Panc1 (cell line): ENCODE measurements at regions not wholly inside any gene's neighbourhood (a gene's known extent, or its start where the extent isn't known, plus 50 kb on each side); places are given as distances from the start of the nearest gene placed in this dataset.

Experiments
- CTCF ChIP-seq: fragments of 450-650 bp; IDR thresholded peaks from 2 replicates; pipeline ENCODE4 v1.5.1; 2017; ENCODE audit warnings: mild to moderate bottlenecking
- POLR2AphosphoS5 ChIP-seq: IDR thresholded peaks from 2 replicates; pipeline ENCODE4 v1.6.1; 2012; ENCODE audit warnings: mild to moderate bottlenecking, low read depth, low read length, moderate library complexity
- SIN3A ChIP-seq: IDR thresholded peaks from 2 replicates; pipeline ENCODE4 v1.6.1; 2012; ENCODE audit warnings: low read depth, mild to moderate bottlenecking, low read length, moderate library complexity, borderline replicate concordance; ENCODE audit not compliant: insufficient read depth
- TF ChIP-seq, protein P1 (sequence below), 2 experiments: IDR thresholded peaks; 2 replicates each; pipeline ENCODE4 v1.6.1; 2011 to 2012; ENCODE audit warnings: low read depth in 2 of 2, control low read depth in 1 of 2, low read length in 1 of 2, mild to moderate bottlenecking in 1 of 2, moderate library complexity in 1 of 2; ENCODE audit not compliant: insufficient read depth in 1 of 2

DNA sequence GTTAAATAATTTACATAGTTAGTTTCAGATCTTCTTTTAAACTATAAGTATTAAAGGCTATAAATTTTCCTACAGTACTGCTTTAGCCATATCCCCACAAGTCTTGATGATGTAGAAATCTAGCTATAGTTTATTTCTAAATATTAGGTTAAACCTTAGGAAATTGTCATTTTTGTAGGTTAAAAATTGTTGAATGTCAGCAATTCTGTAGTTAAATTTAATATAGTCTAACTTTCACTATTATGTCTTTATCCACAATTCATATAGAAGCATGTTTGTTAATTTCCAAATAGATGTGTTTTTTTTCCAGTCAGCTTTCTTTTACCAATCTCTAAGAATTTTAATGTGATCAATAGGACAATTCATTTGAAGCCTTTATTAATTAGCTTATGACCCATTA lies 199.7 kb downstream of the ETAA1 start:
- TF ChIP-seq SIN3A: no peak
- TF ChIP-seq, protein P1, sequence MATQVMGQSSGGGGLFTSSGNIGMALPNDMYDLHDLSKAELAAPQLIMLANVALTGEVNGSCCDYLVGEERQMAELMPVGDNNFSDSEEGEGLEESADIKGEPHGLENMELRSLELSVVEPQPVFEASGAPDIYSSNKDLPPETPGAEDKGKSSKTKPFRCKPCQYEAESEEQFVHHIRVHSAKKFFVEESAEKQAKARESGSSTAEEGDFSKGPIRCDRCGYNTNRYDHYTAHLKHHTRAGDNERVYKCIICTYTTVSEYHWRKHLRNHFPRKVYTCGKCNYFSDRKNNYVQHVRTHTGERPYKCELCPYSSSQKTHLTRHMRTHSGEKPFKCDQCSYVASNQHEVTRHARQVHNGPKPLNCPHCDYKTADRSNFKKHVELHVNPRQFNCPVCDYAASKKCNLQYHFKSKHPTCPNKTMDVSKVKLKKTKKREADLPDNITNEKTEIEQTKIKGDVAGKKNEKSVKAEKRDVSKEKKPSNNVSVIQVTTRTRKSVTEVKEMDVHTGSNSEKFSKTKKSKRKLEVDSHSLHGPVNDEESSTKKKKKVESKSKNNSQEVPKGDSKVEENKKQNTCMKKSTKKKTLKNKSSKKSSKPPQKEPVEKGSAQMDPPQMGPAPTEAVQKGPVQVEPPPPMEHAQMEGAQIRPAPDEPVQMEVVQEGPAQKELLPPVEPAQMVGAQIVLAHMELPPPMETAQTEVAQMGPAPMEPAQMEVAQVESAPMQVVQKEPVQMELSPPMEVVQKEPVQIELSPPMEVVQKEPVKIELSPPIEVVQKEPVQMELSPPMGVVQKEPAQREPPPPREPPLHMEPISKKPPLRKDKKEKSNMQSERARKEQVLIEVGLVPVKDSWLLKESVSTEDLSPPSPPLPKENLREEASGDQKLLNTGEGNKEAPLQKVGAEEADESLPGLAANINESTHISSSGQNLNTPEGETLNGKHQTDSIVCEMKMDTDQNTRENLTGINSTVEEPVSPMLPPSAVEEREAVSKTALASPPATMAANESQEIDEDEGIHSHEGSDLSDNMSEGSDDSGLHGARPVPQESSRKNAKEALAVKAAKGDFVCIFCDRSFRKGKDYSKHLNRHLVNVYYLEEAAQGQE (IDR thresholded peaks at IDR 0.05; ENCODE audit: insufficient read depth in 1 of 2, low read depth in 2 of 2, low read length in 1 of 2): no peak
- TF ChIP-seq POLR2AphosphoS5: no peak
- TF ChIP-seq CTCF: no peak
